BJ (cell line): ENCODE measurements at regions not wholly inside any gene's neighbourhood (a gene's known extent, or its start where the extent isn't known, plus 50 kb on each side); places are given as distances from the start of the nearest gene placed in this dataset.

ENCODE experiments used
- CTCF ChIA-PET: fragments of 350-600 bp; formaldehyde crosslinking; extraction: SDS; loops from one replicate; lab custom pipeline; 2021; ENCODE audit warnings: antibody characterized with exemption, inconsistent platforms; lab: Yijun Ruan, JAX
- POLR2A ChIA-PET: fragments of 300-600 bp; sonication (Branson Sonifier 250); formaldehyde crosslinking; extraction: SDS; loops from one replicate; lab custom pipeline; 2021; ENCODE audit warnings: antibody characterized with exemption; lab: Charles Lee
- DNase-seq: peaks from one replicate; pipeline ENCODE4 v3.0.0-alpha.2; 2011; ENCODE audit warnings: low read depth
- H3K27me3 ChIP-seq: 2 replicates; pipeline ENCODE4 v1.6.0; 2011; ENCODE audit warnings: low read length; ENCODE audit not compliant: control insufficient read depth, insufficient read depth
- H3K36me3 ChIP-seq: 2 replicates; pipeline ENCODE4 v1.5.1; 2011; ENCODE audit warnings: low read length; ENCODE audit not compliant: control insufficient read depth, insufficient read depth
- H3K4me3 ChIP-seq: 2 replicates; pipeline ENCODE4 v1.5.1; 2011; ENCODE audit warnings: low read depth, mild to moderate bottlenecking, control low read depth, low read length
- TF ChIP-seq, protein P1 (sequence below): IDR thresholded peaks from 2 replicates; pipeline ENCODE4 v1.5.1; 2011; ENCODE audit warnings: low read depth, mild to moderate bottlenecking, control low read depth, inconsistent platforms, low read length, moderate library complexity; ENCODE audit not compliant: insufficient read depth

GRCh38 chr21:19013916-19014315, 610.3 kb upstream of the TMPRSS15 start:
- CTCF ChIA-PET = interaction anchor here (0.6 kb wide), 1 partner anchor 1133 kb away, joined by 3 read pairs; no protein-coding TSS in a partner anchor
- no peaks in the 10 kb centered on the region for H3K36me3 ChIP-seq
- no peak overlapping the region for H3K4me3 ChIP-seq
- H3K27me3 ChIP-seq = no peaks in the 10 kb centered on the region
- no peak for DNase-seq
- TF ChIP-seq, protein P1, sequence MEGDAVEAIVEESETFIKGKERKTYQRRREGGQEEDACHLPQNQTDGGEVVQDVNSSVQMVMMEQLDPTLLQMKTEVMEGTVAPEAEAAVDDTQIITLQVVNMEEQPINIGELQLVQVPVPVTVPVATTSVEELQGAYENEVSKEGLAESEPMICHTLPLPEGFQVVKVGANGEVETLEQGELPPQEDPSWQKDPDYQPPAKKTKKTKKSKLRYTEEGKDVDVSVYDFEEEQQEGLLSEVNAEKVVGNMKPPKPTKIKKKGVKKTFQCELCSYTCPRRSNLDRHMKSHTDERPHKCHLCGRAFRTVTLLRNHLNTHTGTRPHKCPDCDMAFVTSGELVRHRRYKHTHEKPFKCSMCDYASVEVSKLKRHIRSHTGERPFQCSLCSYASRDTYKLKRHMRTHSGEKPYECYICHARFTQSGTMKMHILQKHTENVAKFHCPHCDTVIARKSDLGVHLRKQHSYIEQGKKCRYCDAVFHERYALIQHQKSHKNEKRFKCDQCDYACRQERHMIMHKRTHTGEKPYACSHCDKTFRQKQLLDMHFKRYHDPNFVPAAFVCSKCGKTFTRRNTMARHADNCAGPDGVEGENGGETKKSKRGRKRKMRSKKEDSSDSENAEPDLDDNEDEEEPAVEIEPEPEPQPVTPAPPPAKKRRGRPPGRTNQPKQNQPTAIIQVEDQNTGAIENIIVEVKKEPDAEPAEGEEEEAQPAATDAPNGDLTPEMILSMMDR = no peak
- POLR2A ChIA-PET = no interaction called here

GRCh38 chr21:19018529-19018928, 614.9 kb upstream of the TMPRSS15 start:
- no peaks in the 10 kb centered on the region for H3K36me3 ChIP-seq
- CTCF ChIA-PET = no interaction called here
- TF ChIP-seq, protein P1 = no peak
- no peaks in the 10 kb centered on the region for H3K27me3 ChIP-seq
- POLR2A ChIA-PET = no interaction called here
- DNase-seq = no peak
- no peak overlapping the region for H3K4me3 ChIP-seq

GRCh38 chr21:19022978-19023377, 619.4 kb upstream of the TMPRSS15 start:
- TF ChIP-seq, protein P1 = no peak
- no peaks in the 10 kb centered on the region for H3K36me3 ChIP-seq
- no peak overlapping the region for H3K4me3 ChIP-seq
- POLR2A ChIA-PET = no interaction called here
- no peak for DNase-seq
- CTCF ChIA-PET = no interaction called here
- H3K27me3 ChIP-seq = no peaks in the 10 kb centered on the region

DNA sequence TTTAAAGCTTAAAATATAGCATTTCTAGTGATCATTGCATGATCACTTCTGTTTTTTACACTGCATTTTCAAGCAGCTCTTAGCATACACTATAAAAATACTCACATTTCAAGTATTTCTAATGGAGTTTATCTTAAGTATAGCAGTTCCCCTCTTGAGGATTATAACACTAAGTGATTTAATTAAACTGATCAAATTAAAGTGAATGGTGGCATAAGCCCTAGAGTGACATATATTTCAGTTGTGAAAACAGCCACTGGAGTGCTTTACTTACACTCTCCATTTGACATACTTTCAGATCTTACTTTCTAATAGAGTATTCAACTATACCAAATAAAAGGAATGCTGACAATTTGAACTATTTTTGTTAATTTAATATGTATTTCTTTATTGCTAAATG, 623.3 kb upstream of the TMPRSS15 start:
- POLR2A ChIA-PET = no interaction called here
- H3K36me3 ChIP-seq = no peaks in the 10 kb centered on the region
- DNase-seq = no peak
- TF ChIP-seq, protein P1 = no peak
- no peak overlapping the region for H3K4me3 ChIP-seq
- no peaks in the 10 kb centered on the region for H3K27me3 ChIP-seq
- CTCF ChIA-PET = no interaction called here

- TF ChIP-seq, protein P1 = no peak
These were observed 626.2 kb upstream of the TMPRSS15 start for GRCh38 chr21:19029816-19030215.

More at GRCh38 chr21:19029816-19030215, 626.2 kb upstream of the TMPRSS15 start:
- no peaks in the 10 kb centered on the region for H3K36me3 ChIP-seq
- ChIA-PET CTCF (no interaction called here), POLR2A (no interaction called here)
- no peak for DNase-seq
- no peaks in the 10 kb centered on the region for H3K27me3 ChIP-seq
- H3K4me3 ChIP-seq = no peak overlapping the region
